Activated T-cell treated with anti-CD3 and anti-CD28 coated beads for 24 hours (primary cell): ENCODE measurements at regions not wholly inside any gene's neighbourhood (a gene's known extent, or its start where the extent isn't known, plus 50 kb on each side); places are given as distances from the start of the nearest gene placed in this dataset.
"Not testable (repeated sequence)": the region's sequence is repeated elsewhere in the genome, so short reads cannot be mapped to it uniquely, and the experiment has no call there.

ENCODE experiments used
- DNase-seq: peaks from one replicate; pipeline ENCODE4 v3.0.0-alpha.2; 2020; ENCODE audit warnings: low read depth

- DNase-seq, result no peak
These were observed 304.2 kb downstream of the RAB38 start for GRCh38 chr11:87871056-87871455.

DNA sequence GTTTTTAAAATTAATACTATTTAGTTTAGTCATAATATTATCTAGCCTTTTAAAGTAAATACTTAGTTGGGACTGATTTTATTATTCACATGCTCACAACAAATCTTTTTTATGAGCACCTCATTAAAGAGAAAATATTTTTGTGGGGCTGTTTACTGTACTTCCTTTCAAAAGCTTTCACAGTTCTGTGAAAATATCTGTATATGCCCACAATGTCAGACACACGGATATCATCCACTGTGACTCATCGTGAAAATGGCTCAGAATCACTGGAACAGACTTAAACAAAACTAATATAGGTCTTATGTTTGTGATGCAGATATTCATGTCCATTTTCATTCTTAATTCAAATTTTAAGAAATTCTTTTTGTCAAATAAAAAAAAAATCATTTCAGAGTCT, 305.2 kb downstream of the RAB38 start:
- no peak for DNase-seq

DNA sequence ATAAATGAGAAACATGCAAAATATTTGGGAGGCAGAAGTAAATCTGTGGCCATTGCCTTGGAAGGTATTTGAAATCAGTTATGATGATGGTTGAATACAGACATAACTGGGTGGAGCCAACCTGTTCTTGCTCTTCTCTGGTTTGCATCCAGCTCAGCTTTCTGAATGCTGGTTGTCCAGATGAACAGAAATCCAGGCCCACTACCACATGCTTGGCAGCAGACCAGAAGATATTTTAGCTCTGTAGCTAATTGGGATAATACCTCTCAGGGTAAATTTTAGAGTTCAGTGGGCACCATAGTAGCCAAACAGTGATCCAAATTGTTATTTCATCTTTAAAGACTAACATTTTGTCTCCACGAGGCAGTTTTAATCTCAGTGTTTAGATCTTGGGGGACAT, 308.3 kb downstream of the RAB38 start:
- no peak for DNase-seq

- DNase-seq, result no peak
These were observed 314.2 kb downstream of the RAB38 start for GRCh38 chr11:87861030-87861429.

GRCh38 chr11:87859636-87860035, 315.6 kb downstream of the RAB38 start:
- no peak for DNase-seq

- no peak for DNase-seq
These were observed 323.4 kb downstream of the RAB38 start for GRCh38 chr11:87851827-87852226.

GRCh38 chr11:87851234-87851633, 324.0 kb downstream of the RAB38 start:
- no peak for DNase-seq

GRCh38 chr11:87849216-87849615, 326.0 kb downstream of the RAB38 start:
- no peak for DNase-seq

GRCh38 chr11:87840786-87841185, 334.5 kb downstream of the RAB38 start:
- DNase-seq, result no peak

DNA sequence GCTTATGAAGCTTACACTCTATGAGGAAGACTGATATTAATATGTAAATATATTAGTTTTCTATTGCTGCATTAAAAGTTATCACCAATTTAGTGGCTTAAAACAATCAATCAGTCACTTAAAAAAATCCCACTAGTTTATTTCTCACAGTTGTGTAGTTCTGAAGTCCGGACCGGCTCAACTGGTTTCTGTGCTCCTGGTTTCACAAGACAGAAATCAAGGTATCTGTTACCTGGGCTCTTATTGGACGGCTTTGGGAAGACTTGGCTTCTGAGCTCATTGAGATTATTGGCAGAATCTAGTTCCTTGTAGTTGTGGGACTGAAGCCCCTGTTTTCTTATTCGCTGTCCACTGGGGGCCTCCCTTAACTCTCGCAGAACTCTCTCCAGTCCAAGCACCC, 343.0 kb downstream of the RAB38 start:
- no peak for DNase-seq

GRCh38 chr11:87820011-87820410, 355.2 kb downstream of the RAB38 start:
- no peak for DNase-seq

DNA sequence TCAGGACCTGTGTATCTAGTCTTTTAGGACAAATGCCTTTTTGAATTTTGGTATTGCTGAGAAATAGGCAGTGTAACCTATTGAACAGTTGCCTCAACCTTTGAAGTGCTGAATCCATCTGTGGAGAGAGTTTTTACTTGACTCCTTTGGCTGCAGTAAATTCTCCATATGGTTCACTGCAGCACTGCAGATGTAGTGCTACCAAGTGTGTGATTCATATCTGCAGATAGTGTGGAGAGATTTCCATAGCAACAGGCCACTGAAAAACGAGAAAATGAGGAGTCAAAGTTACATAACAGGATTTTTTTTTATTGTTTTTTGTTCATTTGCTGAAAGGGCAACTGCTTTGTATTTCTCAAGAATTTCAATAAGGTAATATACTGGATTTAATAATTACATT, 356.1 kb downstream of the RAB38 start:
- DNase-seq, result no peak

- DNase-seq, result no peak
These were observed 362.5 kb downstream of the RAB38 start for GRCh38 chr11:87812571-87813365.

- DNase-seq, result no peak
These were observed 364.8 kb downstream of the RAB38 start for GRCh38 chr11:87810486-87810885.

- no peak for DNase-seq
These were observed 366.0 kb downstream of the RAB38 start for GRCh38 chr11:87809256-87809655.

DNA sequence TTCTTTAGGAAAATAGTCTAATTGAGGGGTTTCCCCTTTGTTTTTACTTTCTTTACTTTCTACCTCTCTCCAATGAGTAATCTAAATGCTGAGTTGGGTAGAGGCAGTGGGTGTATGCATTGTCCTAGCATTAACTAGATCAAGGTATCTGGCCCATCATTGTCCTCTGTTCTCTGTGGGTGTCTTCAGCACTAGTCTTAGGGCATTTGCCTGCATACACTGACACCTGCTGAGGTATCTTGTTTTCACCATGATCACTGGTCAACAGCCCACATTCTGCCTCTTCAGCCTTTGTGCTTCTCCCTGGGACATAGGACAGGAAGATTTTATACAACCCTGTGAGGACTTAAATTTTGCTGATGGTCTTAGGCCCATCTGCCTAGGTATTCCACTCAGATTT, 371.1 kb downstream of the RAB38 start:
- no peak for DNase-seq

DNA sequence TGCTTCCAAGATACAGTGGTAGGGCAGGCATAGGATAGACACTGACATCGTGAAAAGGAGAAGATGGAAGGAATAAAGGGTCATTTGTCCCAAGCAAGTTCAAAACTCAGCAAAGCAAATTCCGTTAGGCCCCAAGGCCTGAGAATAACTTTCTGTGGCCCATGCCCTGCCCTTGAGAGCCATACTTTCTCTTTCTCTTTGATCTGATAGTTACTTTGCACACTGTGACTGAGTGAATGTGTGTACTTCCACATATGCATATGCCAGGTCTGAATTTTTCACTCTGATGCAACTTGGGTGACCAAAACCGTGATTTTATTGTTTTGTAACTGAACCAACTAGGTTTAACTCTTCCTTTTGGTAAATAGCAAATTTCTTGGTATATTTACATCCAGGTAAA, 371.5 kb downstream of the RAB38 start:
- no peak for DNase-seq

DNA sequence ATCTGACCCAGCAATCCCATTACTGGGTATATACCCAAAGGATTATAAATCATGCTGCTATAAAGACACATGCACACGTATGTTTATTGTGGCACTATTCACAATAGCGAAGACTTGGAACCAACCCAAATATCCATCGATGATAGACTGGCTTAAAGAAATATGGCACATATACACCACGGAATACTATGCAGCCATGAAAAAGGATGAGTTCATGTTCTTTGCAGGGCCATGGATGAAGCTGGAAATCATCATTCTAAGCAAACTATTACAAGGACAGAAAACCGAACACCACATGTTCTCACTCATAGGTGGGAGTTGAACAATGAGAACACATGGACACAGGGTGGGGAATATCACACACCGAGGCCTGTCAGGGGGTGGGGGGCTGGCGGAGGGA, 390.4 kb downstream of the RAB38 start:
- not testable (repeated sequence) for DNase-seq

DNA sequence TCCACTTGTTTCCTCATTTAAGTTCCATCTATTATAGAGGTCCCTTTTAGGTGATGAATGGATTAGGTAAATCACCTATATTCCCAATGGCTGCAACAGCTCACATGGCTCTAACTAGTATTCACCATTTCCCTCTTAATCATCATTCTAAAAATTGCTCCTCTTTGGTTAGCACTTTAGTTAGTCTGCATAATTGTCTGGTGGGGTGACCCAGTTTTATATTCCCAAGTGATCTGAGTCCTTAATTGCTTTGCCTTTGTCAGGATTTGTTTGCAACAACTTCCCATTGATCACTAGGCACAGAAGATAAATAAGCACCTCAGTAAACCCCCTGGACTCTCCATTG, 395.2 kb downstream of the RAB38 start:
- no peak for DNase-seq

- no peak for DNase-seq
These were observed 395.8 kb downstream of the RAB38 start for GRCh38 chr11:87779276-87780067.

GRCh38 chr11:87778357-87778756, 396.9 kb downstream of the RAB38 start:
- no peak for DNase-seq

DNA sequence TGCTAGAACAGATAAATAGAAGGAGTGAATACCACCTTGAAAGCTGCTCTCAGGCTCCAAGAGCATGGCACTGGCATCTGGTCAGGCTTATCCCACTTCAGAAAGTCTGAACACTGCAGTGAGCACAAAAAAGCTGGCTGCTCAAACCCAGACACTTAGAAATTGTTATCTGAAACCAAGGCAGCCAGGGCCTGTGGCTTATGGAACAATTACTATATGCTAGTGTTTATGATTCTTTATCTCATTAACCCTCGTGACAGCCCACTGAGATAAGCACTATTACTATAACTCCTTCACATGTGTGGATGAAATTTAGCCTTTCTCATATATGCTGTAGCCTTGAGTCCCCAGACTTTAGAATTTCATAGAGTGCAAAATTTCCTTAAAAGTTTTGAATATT, 400.2 kb downstream of the RAB38 start:
- no peak for DNase-seq

DNA sequence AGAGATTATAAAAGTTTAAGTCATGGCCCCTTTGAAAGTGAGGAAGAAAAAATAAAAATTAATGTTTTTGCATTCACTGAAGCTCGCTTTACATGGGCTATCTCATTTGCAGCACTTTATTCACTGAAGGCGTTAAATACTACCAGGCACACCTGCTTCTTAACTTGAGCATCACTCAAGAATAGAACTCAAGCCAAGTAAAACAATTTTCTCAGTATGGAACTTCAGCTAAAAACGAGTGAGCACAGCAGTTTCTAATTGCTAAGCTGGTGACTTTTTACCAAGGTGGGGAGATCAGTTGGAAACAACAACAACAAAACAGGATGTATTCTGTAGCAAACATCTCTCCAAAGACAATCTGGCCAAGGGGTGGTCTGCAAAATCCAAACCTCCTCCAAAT, 405.6 kb downstream of the RAB38 start:
- DNase-seq, result no peak

DNA sequence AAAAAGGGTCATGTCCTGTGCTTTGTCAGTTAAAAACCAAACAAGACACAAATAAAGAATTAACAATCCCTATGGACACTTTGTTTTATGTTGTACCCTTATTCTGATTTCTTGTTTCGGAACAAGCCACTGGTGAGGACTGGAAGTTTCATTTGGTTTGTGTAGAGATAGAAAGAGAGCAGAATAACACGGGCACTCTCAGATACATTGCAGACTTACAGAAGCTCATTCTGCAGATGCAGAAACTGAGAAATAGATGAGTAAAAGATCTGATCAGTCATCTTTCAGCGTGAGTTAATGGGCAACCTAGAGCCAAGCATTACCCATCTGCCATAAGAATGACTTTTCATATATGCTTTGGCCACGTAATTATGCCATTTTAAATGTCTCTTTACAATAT, 407.6 kb downstream of the RAB38 start:
- DNase-seq, result no peak
